WTC11 (cell line): ENCODE measurements at regions not wholly inside any gene's neighbourhood (a gene's known extent, or its start where the extent isn't known, plus 50 kb on each side); places are given as distances from the start of the nearest gene placed in this dataset.

Experiments used
- CBFB ChIP-seq: sonication (generic); formaldehyde crosslinking; IDR thresholded peaks from 2 replicates; pipeline ENCODE4 v1.8.1; 2022; ENCODE audit warnings: mild to moderate bottlenecking, low read depth, missing genetic modification reagents
- CREB1 ChIP-seq: sonication (generic); formaldehyde crosslinking; IDR thresholded peaks from 2 replicates; pipeline ENCODE4 v1.8.0; 2023; ENCODE audit warnings: mild to moderate bottlenecking, missing genetic modification reagents
- ETV6 ChIP-seq: sonication (generic); formaldehyde crosslinking; IDR thresholded peaks from 2 replicates; pipeline ENCODE4 v1.8.1; 2022; ENCODE audit warnings: mild to moderate bottlenecking, missing genetic modification reagents
- HMGA2 ChIP-seq: fragments of 250-450 bp; sonication (Bioruptor Pico); IDR thresholded peaks from 2 replicates; pipeline ENCODE4 v1.4.0; 2021; ENCODE audit warnings: mild to moderate bottlenecking, moderate library complexity
- NR3C1 ChIP-seq: sonication (generic); formaldehyde crosslinking; conservative IDR thresholded peaks from 2 replicates; pipeline ENCODE4 v1.8.1; 2023; ENCODE audit warnings: low read depth, mild to moderate bottlenecking, missing genetic modification reagents
- SP1 ChIP-seq: sonication (generic); formaldehyde crosslinking; conservative IDR thresholded peaks from 2 replicates; pipeline ENCODE4 v1.8.1; 2022; ENCODE audit warnings: missing genetic modification reagents
- TEAD4 ChIP-seq: sonication (generic); formaldehyde crosslinking; IDR thresholded peaks from 2 replicates; pipeline ENCODE4 v1.8.0; 2022; ENCODE audit warnings: mild to moderate bottlenecking, missing genetic modification reagents
- ZNF423 ChIP-seq: fragments of 250-450 bp; sonication (Bioruptor Pico); IDR thresholded peaks from 2 replicates; pipeline ENCODE4 v2.1.2; 2022; ENCODE audit warnings: mild to moderate bottlenecking, moderate library complexity
- TF ChIP-seq, protein P1 (sequence below): fragments of 200-600 bp; IDR thresholded peaks from 2 replicates; pipeline ENCODE4 v1.8.0; 2022; ENCODE audit warnings: antibody characterized with exemption
- TF ChIP-seq, protein P2 (sequence below): sonication (generic); formaldehyde crosslinking; IDR thresholded peaks from 2 replicates; pipeline ENCODE4 v1.8.1; 2023; ENCODE audit warnings: mild to moderate bottlenecking, missing genetic modification reagents, moderate library complexity
- TF ChIP-seq, protein P3 (sequence below): sonication (generic); formaldehyde crosslinking; IDR thresholded peaks from 2 replicates; pipeline ENCODE4 v1.8.0; 2022; ENCODE audit warnings: mild to moderate bottlenecking, missing genetic modification reagents

- TF ChIP-seq, protein P1, sequence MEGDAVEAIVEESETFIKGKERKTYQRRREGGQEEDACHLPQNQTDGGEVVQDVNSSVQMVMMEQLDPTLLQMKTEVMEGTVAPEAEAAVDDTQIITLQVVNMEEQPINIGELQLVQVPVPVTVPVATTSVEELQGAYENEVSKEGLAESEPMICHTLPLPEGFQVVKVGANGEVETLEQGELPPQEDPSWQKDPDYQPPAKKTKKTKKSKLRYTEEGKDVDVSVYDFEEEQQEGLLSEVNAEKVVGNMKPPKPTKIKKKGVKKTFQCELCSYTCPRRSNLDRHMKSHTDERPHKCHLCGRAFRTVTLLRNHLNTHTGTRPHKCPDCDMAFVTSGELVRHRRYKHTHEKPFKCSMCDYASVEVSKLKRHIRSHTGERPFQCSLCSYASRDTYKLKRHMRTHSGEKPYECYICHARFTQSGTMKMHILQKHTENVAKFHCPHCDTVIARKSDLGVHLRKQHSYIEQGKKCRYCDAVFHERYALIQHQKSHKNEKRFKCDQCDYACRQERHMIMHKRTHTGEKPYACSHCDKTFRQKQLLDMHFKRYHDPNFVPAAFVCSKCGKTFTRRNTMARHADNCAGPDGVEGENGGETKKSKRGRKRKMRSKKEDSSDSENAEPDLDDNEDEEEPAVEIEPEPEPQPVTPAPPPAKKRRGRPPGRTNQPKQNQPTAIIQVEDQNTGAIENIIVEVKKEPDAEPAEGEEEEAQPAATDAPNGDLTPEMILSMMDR, result no peak
- TF ChIP-seq, protein P2, sequence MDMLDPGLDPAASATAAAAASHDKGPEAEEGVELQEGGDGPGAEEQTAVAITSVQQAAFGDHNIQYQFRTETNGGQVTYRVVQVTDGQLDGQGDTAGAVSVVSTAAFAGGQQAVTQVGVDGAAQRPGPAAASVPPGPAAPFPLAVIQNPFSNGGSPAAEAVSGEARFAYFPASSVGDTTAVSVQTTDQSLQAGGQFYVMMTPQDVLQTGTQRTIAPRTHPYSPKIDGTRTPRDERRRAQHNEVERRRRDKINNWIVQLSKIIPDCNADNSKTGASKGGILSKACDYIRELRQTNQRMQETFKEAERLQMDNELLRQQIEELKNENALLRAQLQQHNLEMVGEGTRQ, result no peak
- TF ChIP-seq ZNF423 (CRISPR knock-in tag) (no peak), HMGA2 (CRISPR knock-in tag) (no peak), CBFB (CRISPR knock-in tag) (no peak), NR3C1 (no peak), ETV6 (CRISPR knock-in tag) (no peak), TEAD4 (CRISPR knock-in tag) (no peak), SP1 (CRISPR knock-in tag) (no peak), CREB1 (no peak)
- TF ChIP-seq, protein P3, sequence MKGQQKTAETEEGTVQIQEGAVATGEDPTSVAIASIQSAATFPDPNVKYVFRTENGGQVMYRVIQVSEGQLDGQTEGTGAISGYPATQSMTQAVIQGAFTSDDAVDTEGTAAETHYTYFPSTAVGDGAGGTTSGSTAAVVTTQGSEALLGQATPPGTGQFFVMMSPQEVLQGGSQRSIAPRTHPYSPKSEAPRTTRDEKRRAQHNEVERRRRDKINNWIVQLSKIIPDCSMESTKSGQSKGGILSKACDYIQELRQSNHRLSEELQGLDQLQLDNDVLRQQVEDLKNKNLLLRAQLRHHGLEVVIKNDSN (CRISPR knock-in tag), result no peak
These were observed 432.1 kb upstream of the CFAP20DC start for GRCh38 chr3:59481776-59482400.
